Panc1 (cell line): ENCODE measurements at regions not wholly inside any gene's neighbourhood (a gene's known extent, or its start where the extent isn't known, plus 50 kb on each side); places are given as distances from the start of the nearest gene placed in this dataset.

Experiments
- POLR2AphosphoS5 ChIP-seq: IDR thresholded peaks from 2 replicates; pipeline ENCODE4 v1.6.1; 2012; ENCODE audit warnings: mild to moderate bottlenecking, low read depth, low read length, moderate library complexity
- TF ChIP-seq, protein P1 (sequence below), 2 experiments: IDR thresholded peaks; 2 replicates each; pipeline ENCODE4 v1.6.1; 2011 to 2012; ENCODE audit warnings: low read depth in 2 of 2, control low read depth in 1 of 2, low read length in 1 of 2, mild to moderate bottlenecking in 1 of 2, moderate library complexity in 1 of 2; ENCODE audit not compliant: insufficient read depth in 1 of 2

GRCh38 chr13:78087966-78088678 is 169.5 kb upstream of the EDNRB start:
- TF ChIP-seq POLR2AphosphoS5 = no peak
- TF ChIP-seq, protein P1, sequence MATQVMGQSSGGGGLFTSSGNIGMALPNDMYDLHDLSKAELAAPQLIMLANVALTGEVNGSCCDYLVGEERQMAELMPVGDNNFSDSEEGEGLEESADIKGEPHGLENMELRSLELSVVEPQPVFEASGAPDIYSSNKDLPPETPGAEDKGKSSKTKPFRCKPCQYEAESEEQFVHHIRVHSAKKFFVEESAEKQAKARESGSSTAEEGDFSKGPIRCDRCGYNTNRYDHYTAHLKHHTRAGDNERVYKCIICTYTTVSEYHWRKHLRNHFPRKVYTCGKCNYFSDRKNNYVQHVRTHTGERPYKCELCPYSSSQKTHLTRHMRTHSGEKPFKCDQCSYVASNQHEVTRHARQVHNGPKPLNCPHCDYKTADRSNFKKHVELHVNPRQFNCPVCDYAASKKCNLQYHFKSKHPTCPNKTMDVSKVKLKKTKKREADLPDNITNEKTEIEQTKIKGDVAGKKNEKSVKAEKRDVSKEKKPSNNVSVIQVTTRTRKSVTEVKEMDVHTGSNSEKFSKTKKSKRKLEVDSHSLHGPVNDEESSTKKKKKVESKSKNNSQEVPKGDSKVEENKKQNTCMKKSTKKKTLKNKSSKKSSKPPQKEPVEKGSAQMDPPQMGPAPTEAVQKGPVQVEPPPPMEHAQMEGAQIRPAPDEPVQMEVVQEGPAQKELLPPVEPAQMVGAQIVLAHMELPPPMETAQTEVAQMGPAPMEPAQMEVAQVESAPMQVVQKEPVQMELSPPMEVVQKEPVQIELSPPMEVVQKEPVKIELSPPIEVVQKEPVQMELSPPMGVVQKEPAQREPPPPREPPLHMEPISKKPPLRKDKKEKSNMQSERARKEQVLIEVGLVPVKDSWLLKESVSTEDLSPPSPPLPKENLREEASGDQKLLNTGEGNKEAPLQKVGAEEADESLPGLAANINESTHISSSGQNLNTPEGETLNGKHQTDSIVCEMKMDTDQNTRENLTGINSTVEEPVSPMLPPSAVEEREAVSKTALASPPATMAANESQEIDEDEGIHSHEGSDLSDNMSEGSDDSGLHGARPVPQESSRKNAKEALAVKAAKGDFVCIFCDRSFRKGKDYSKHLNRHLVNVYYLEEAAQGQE (IDR thresholded peaks at IDR 0.05; ENCODE audit: insufficient read depth in 1 of 2, low read depth in 2 of 2, low read length in 1 of 2) = no peak
